ENCODE measurements at regions not wholly inside any gene's neighbourhood (a gene's known extent, or its start where the extent isn't known, plus 50 kb on each side); places are given as distances from the start of the nearest gene placed in this dataset.
A peak's percentile ranks its signal among the peaks of the same experiment; 100 is the strongest.

DNA sequence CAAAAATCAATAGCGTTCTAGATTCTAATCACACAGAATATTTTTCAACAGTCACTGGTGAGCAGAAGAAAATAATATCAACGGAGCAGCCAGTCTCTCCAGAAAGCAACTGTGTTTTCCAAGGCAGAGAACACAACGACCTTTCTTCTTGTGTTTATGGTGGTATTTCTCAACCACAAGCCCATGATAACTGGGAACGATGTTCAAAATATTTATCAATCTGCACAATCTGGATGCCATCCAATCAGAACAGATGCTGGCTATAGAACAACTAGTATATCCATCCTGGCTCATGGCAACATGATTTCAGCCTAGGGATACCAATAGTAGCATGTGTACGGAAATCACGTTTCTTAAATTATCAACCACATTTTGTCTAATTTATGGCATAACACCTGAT lies 162.7 kb upstream of the RUNX1 start:
- Histone ChIP-seq H3K4me3 (no peak overlapping the region), H3K9me3 (no peaks in the 10 kb centered on the region), H3K27me3 (no peaks in the 10 kb centered on the region), H3K4me1 (peaks cover 54 to 62% of the 10 kb centered on the region in 2 donors), H3K27ac (peak overlapping the region; percentile 29 to 48 (median 38)), H3K36me3 (no peaks in the 10 kb centered on the region)
- ATAC-seq (peak in 1 of 2 donors; percentile 53), DNase-seq (no peak)
- TF ChIP-seq, protein P1, sequence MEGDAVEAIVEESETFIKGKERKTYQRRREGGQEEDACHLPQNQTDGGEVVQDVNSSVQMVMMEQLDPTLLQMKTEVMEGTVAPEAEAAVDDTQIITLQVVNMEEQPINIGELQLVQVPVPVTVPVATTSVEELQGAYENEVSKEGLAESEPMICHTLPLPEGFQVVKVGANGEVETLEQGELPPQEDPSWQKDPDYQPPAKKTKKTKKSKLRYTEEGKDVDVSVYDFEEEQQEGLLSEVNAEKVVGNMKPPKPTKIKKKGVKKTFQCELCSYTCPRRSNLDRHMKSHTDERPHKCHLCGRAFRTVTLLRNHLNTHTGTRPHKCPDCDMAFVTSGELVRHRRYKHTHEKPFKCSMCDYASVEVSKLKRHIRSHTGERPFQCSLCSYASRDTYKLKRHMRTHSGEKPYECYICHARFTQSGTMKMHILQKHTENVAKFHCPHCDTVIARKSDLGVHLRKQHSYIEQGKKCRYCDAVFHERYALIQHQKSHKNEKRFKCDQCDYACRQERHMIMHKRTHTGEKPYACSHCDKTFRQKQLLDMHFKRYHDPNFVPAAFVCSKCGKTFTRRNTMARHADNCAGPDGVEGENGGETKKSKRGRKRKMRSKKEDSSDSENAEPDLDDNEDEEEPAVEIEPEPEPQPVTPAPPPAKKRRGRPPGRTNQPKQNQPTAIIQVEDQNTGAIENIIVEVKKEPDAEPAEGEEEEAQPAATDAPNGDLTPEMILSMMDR (IDR thresholded peaks at IDR 0.05 in 4 of 5, conservative IDR thresholded peaks at IDR 0.05 in 1 of 5) = no peak
- TF ChIP-seq POLR2A (IDR thresholded peaks at IDR 0.05) = no peak
- intact Hi-C loops (cut with DNase I; ENCODE audit: low total_unique reads) (no loop called here), in situ Hi-C loops (cut with MboI; ENCODE audit: low sequenced_read_pairs in 4 of 4) (no loop called here)

- H3K4me3 ChIP-seq = no peak overlapping the region
- no peak for ATAC-seq
- H3K27ac ChIP-seq = peak overlapping the region in 1 of 4 donors; percentile 85
- TF ChIP-seq POLR2A (IDR thresholded peaks at IDR 0.05) = no peak
- TF ChIP-seq, protein P1 (IDR thresholded peaks at IDR 0.05 in 4 of 5, conservative IDR thresholded peaks at IDR 0.05 in 1 of 5) = no peak
- no peak for DNase-seq
- peaks cover 66 to 75% of the 10 kb centered on the region in 2 donors for H3K4me1 ChIP-seq
- no peaks in the 10 kb centered on the region for H3K36me3 ChIP-seq
- no peaks in the 10 kb centered on the region for H3K9me3 ChIP-seq
- in situ Hi-C loops (cut with MboI; ENCODE audit: low sequenced_read_pairs in 4 of 4) (no loop called here), intact Hi-C loops (cut with DNase I; ENCODE audit: low total_unique reads) (no loop called here)
- no peaks in the 10 kb centered on the region for H3K27me3 ChIP-seq
These were observed 161.0 kb upstream of the RUNX1 start for GRCh38 chr21:35210093-35210492.

DNA sequence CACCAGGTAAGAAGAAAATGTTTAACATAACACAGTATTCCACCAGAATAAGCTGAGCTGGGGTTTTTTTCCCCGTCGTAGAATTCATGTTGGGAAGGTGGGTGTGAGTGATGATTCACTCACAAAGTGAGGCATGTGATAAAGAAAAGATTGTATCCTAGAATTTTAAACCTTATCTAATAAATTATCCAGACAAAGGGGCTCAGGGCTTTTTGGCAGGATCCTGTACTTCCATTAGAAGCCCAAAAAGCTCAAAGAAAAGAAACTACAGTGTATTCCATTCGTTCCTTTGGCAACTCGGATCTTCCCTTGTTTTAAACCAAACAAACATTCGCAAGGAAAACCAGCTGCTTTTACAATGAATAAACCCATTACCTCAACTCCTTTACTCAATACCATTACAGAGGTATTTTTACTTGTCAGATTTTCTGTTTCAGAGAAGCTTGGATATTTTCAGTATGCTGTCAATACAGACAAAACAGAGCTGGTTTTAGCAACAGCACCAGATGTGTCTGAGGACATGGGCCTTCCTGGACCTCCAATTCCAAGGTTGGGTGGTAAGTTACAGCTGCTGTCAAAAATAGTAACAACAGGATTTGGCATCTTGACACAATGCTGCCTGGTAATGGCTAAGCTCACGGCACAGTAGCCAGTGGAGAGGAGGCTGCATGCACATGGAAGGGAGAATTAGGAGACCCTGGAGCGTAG lies 159.9 kb upstream of the RUNX1 start:
- ATAC-seq (peak; percentile 18 to 68), DNase-seq (peak in 1 of 2 donors; percentile 38)
- intact Hi-C loops (cut with DNase I; ENCODE audit: low total_unique reads) (loop anchor here (2.0 to 10.0 kb wide), 2 partner anchors 14 to 324 kb away; no protein-coding TSS in a partner anchor), in situ Hi-C loops (cut with MboI; ENCODE audit: low sequenced_read_pairs in 4 of 4) (no loop called here)
- TF ChIP-seq, protein P1 (IDR thresholded peaks at IDR 0.05 in 4 of 5, conservative IDR thresholded peaks at IDR 0.05 in 1 of 5) = no peak
- no peak for TF ChIP-seq POLR2A (IDR thresholded peaks at IDR 0.05)
- Histone ChIP-seq H3K4me1 (peaks cover 74 to 86% of the 10 kb centered on the region in 2 donors), H3K4me3 (no peak overlapping the region), H3K36me3 (no peaks in the 10 kb centered on the region), H3K27me3 (no peaks in the 10 kb centered on the region), H3K9me3 (no peaks in the 10 kb centered on the region), H3K27ac (peak overlapping the region; percentile 75 to 90 (median 82))

GRCh38 chr21:35208104-35208503 lies 159.0 kb upstream of the RUNX1 start:
- Histone ChIP-seq H3K27me3 (no peaks in the 10 kb centered on the region), H3K4me1 (peaks cover 75 to 93% of the 10 kb centered on the region in 2 donors), H3K4me3 (no peak overlapping the region), H3K27ac (peak overlapping the region; percentile 75 to 90 (median 82)), H3K36me3 (no peaks in the 10 kb centered on the region), H3K9me3 (no peaks in the 10 kb centered on the region)
- DNase-seq (no peak), ATAC-seq (no peak)
- TF ChIP-seq, protein P1 (IDR thresholded peaks at IDR 0.05 in 4 of 5, conservative IDR thresholded peaks at IDR 0.05 in 1 of 5) = no peak
- no peak for TF ChIP-seq POLR2A (IDR thresholded peaks at IDR 0.05)
- in situ Hi-C loops (cut with MboI; ENCODE audit: low sequenced_read_pairs in 4 of 4) = no loop called here
- intact Hi-C loops (cut with DNase I; ENCODE audit: low total_unique reads) = loop anchor here (2.0 to 10.0 kb wide), 2 partner anchors 15 to 323 kb away; no protein-coding TSS in a partner anchor
